Bronchial epithelial cell (primary cell): ENCODE measurements at regions not wholly inside any gene's neighbourhood (a gene's known extent, or its start where the extent isn't known, plus 50 kb on each side); places are given as distances from the start of the nearest gene placed in this dataset.

Source experiments
- DNase-seq: peaks from one replicate; pipeline ENCODE4 v3.0.0-alpha.2; 2010; ENCODE audit warnings: low read depth
- FAIRE-seq: peaks from 2 replicates; lab custom pipeline; 2011; peaks lifted over from hg19 to GRCh38; lab: Jason Lieb, UNC
- H3K27me3 ChIP-seq: 2 replicates; pipeline ENCODE4 v1.5.1; 2011; ENCODE audit warnings: low read length; ENCODE audit not compliant: control insufficient read depth, insufficient read depth
- H3K36me3 ChIP-seq: 2 replicates; pipeline ENCODE4 v1.5.1; 2011; ENCODE audit warnings: low read length; ENCODE audit not compliant: control insufficient read depth, insufficient read depth
- H3K4me3 ChIP-seq: 2 replicates; pipeline ENCODE4 v1.5.1; 2011; ENCODE audit warnings: mild to moderate bottlenecking, low read depth, low read length, control low read depth
- CTCF ChIP-seq: IDR thresholded peaks from 2 replicates; pipeline ENCODE4 v1.5.1; 2011; ENCODE audit warnings: mild to moderate bottlenecking, moderate library complexity, low read length, control low read depth, inconsistent platforms; ENCODE audit not compliant: insufficient read depth, severe bottlenecking

DNA sequence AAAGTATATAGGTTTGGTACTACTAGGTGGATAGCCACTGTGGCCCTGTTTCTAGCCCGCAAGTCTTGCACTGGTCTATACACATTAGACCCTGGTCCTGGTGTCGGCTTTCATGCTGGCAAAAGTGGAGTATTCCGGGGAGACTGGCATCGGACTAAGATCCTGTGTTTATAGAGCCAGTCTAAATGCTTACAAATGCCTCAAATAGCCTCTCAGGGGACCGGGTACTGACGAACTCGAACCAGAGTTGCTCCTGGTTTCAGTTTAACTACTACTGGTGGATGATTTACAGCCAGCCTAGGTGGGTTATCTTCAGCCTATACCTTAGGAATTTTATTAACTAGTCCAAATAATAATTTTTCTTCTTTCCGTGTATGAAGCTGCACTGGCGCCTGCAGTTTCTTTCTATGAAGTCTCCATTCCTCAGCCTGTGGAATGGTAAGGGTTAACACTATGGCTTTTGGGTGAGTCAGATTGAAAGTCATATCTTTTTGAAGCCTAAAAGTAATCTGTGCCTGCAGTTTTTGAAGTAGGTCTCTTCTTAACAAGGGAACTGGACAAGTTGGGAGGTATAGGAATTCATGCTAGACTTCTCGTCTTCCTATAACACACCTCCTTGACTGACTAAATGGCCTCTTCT, 51.3 kb downstream of the OR10H4 start:
- Histone ChIP-seq H3K4me3 (no peak overlapping the region), H3K36me3 (no peaks in the 10 kb centered on the region), H3K27me3 (no peaks in the 10 kb centered on the region)
- DNase-seq: no peak
- FAIRE-seq: no peak
- no peak for TF ChIP-seq CTCF

- DNase-seq (peak; percentile 35), FAIRE-seq (no peak)
- H3K27me3 ChIP-seq: no peaks in the 10 kb centered on the region
- peak overlapping the region; percentile 25 for H3K4me3 ChIP-seq
- no peaks in the 10 kb centered on the region for H3K36me3 ChIP-seq
- no peak for TF ChIP-seq CTCF
Measured at GRCh38 chr19:16001481-16002312, 52.9 kb downstream of the OR10H4 start.

DNA sequence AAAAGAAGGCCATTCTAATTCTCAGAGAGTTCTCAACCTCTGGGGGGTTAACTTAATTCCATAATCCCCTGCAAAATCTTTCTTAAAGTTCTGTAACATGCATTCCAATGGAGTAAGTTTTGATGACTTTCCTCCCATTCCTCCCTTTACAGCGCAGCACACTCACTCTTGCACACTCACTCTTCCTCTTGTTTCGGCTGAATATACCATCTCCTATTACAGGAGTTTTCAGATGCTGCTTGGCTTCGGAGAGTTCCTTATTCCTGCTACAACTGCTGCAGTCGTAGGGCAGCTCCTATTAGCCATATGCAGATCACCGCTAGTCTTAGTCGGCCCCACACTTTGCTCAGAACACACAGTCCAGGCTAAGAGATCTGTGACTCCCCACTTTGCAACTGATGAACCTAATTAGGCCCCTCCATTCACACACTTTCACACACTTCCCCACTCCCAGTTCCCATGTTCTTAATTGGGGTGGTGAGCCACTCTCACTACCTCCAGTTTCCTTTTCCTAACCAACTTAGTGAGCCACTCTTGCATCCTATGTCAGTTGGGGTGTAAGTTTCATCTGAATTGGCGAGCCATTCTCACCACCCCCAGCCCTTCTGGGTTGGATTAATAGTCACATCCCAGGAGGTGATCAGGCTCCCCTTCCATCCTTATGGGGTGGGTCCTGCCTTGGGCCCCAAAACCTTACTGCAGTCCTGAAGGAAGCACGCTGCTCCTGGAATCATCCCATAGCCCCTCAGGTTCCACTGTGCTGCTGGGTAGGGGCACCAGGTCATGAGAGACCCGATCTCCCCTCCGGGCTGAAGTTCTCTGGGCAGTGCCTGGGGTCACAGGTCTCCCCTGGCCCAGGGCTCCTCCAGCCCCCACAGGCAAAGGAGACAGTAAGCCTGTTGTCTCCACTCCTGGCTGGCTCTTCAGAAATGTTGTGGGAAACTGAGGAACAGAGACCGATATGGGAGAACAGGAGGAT, 53.9 kb downstream of the OR10H4 start:
- DNase-seq (no peak), FAIRE-seq (no peak)
- Histone ChIP-seq H3K36me3 (no peaks in the 10 kb centered on the region), H3K27me3 (no peaks in the 10 kb centered on the region), H3K4me3 (no peak overlapping the region)
- no peak for TF ChIP-seq CTCF

- TF ChIP-seq CTCF: no peak
- Histone ChIP-seq H3K4me3 (no peak overlapping the region), H3K27me3 (no peaks in the 10 kb centered on the region), H3K36me3 (no peaks in the 10 kb centered on the region)
- no peak for FAIRE-seq
- DNase-seq: no peak
Measured at GRCh38 chr19:16003391-16003790, 54.6 kb downstream of the OR10H4 start.

DNA sequence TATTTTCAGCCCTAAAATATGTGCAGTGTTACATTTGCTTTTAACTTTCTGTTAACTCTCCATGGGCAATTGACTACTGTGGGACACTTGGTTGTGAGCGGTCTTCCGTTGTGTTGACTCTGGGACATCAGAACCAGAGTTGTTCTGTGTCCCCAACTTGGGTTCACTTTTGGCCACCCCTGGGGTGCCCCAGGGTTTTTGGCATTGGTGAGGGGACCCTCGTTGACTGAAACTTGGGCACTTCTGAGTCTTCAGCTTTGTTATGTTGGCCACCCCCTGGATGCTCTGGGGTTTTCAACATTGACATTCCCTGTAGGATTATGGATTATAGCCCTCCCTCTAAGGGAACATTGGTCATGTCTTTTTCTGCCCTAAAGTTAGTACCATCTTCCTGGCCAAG, 57.1 kb downstream of the OR10H4 start:
- no peaks in the 10 kb centered on the region for H3K36me3 ChIP-seq
- no peak for FAIRE-seq

More for the DNA sequence above, 57.1 kb downstream of the OR10H4 start:
- Histone ChIP-seq H3K27me3 (no peaks in the 10 kb centered on the region), H3K4me3 (no peak overlapping the region)
- DNase-seq: no peak
- TF ChIP-seq CTCF: no peak
